HFFc6 (cell line): ENCODE measurements at regions not wholly inside any gene's neighbourhood (a gene's known extent, or its start where the extent isn't known, plus 50 kb on each side); places are given as distances from the start of the nearest gene placed in this dataset.

Experiments
- DNase-seq: peaks from one replicate; pipeline ENCODE4 v3.0.0-alpha.2; 2018
- H3K27ac Mint-ChIP-seq: 2 replicates; pipeline ENCODE4 v1.8.0; 2020; ENCODE audit warnings: mild to moderate bottlenecking, mixed read lengths
- H3K27me3 Mint-ChIP-seq: 2 replicates; pipeline ENCODE4 v1.8.0; 2021; ENCODE audit warnings: mild to moderate bottlenecking, moderate library complexity, mixed read lengths; ENCODE audit not compliant: insufficient read depth
- H3K36me3 Mint-ChIP-seq: 2 replicates; pipeline ENCODE4 v1.8.0; 2021; ENCODE audit warnings: low read depth, mixed read lengths
- H3K4me1 Mint-ChIP-seq: 2 replicates; pipeline ENCODE4 v1.8.0; 2020; ENCODE audit warnings: low read depth, mixed read lengths
- H3K4me3 Mint-ChIP-seq: 2 replicates; pipeline ENCODE4 v1.8.0; 2020; ENCODE audit warnings: mild to moderate bottlenecking, moderate library complexity, mixed read lengths
- H3K9me3 Mint-ChIP-seq: 2 replicates; pipeline ENCODE4 v1.8.0; 2020; ENCODE audit warnings: mild to moderate bottlenecking, mixed read lengths
- CTCF ChIP-seq: fragments of 200-600 bp; sonication (generic); IDR thresholded peaks from 2 replicates; pipeline ENCODE4 v1.5.0; 2021; ENCODE audit warnings: antibody characterized with exemption, mild to moderate bottlenecking

- no peak for DNase-seq
- Mint-ChIP-seq H3K4me3 (no peak overlapping the region), H3K36me3 (no peaks in the 10 kb centered on the region), H3K27me3 (peaks cover 2% of the 10 kb centered on the region), H3K4me1 (no peaks in the 10 kb centered on the region), H3K27ac (no peak overlapping the region), H3K9me3 (no peaks in the 10 kb centered on the region)
- TF ChIP-seq CTCF = peak; percentile 47
Measured at GRCh38 chr7:95718577-95719410, 53.6 kb upstream of the DYNC1I1 start.

- TF ChIP-seq CTCF = no peak
- no peaks in the 10 kb centered on the region for H3K9me3 Mint-ChIP-seq
- H3K27ac Mint-ChIP-seq = no peak overlapping the region
- peaks cover 2% of the 10 kb centered on the region for H3K27me3 Mint-ChIP-seq
- H3K4me1 Mint-ChIP-seq = no peaks in the 10 kb centered on the region
- no peak overlapping the region for H3K4me3 Mint-ChIP-seq
- no peaks in the 10 kb centered on the region for H3K36me3 Mint-ChIP-seq
- DNase-seq = no peak
Measured at GRCh38 chr7:95716357-95717122, 55.8 kb upstream of the DYNC1I1 start.

- Mint-ChIP-seq H3K27me3 (peaks cover 2% of the 10 kb centered on the region), H3K9me3 (no peaks in the 10 kb centered on the region)
Measured at GRCh38 chr7:95715274-95715673, 57.1 kb upstream of the DYNC1I1 start.

GRCh38 chr7:95710711-95711110, 61.6 kb upstream of the DYNC1I1 start:
- H3K27me3 Mint-ChIP-seq = no peaks in the 10 kb centered on the region
- no peaks in the 10 kb centered on the region for H3K4me1 Mint-ChIP-seq
- no peak overlapping the region for H3K4me3 Mint-ChIP-seq
- no peaks in the 10 kb centered on the region for H3K36me3 Mint-ChIP-seq
- no peak for DNase-seq
- TF ChIP-seq CTCF = no peak
- H3K27ac Mint-ChIP-seq = no peak overlapping the region
- peaks cover 22% of the 10 kb centered on the region for H3K9me3 Mint-ChIP-seq

More at GRCh38 chr7:95715274-95715673, 57.1 kb upstream of the DYNC1I1 start:
- Mint-ChIP-seq H3K27ac (no peak overlapping the region), H3K36me3 (no peaks in the 10 kb centered on the region), H3K4me1 (no peaks in the 10 kb centered on the region), H3K4me3 (no peak overlapping the region)
- no peak for DNase-seq
- no peak for TF ChIP-seq CTCF

GRCh38 chr7:95700917-95701316, 71.4 kb upstream of the DYNC1I1 start:
- Mint-ChIP-seq H3K27ac (no peak overlapping the region), H3K4me3 (no peak overlapping the region), H3K4me1 (no peaks in the 10 kb centered on the region), H3K9me3 (no peaks in the 10 kb centered on the region; the same call in 1 of the 2 replicates), H3K27me3 (no peaks in the 10 kb centered on the region; the same call in none of the 2 replicates), H3K36me3 (no peaks in the 10 kb centered on the region)
- DNase-seq = no peak
- TF ChIP-seq CTCF = no peak
